ENCODE measurements at regions not wholly inside any gene's neighbourhood (a gene's known extent, or its start where the extent isn't known, plus 50 kb on each side); places are given as distances from the start of the nearest gene placed in this dataset.

- in situ Hi-C loops (cut with HindIII; ENCODE audit: low sequenced_read_pairs): no loop called here
- no peak overlapping the region for H3K4me3 ChIP-seq (ENCODE audit: low read depth, low read length)
- DNase-seq (ENCODE audit: low read depth, low spot score): no peak
- TF ChIP-seq, protein P1, sequence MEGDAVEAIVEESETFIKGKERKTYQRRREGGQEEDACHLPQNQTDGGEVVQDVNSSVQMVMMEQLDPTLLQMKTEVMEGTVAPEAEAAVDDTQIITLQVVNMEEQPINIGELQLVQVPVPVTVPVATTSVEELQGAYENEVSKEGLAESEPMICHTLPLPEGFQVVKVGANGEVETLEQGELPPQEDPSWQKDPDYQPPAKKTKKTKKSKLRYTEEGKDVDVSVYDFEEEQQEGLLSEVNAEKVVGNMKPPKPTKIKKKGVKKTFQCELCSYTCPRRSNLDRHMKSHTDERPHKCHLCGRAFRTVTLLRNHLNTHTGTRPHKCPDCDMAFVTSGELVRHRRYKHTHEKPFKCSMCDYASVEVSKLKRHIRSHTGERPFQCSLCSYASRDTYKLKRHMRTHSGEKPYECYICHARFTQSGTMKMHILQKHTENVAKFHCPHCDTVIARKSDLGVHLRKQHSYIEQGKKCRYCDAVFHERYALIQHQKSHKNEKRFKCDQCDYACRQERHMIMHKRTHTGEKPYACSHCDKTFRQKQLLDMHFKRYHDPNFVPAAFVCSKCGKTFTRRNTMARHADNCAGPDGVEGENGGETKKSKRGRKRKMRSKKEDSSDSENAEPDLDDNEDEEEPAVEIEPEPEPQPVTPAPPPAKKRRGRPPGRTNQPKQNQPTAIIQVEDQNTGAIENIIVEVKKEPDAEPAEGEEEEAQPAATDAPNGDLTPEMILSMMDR (IDR thresholded peaks at IDR 0.05; ENCODE audit: low read depth, low read length): no peak
Observed at GRCh38 chr1:54480525-54480848, 67.5 kb upstream of the ACOT11 start.

- in situ Hi-C loops (cut with HindIII; ENCODE audit: low sequenced_read_pairs): no loop called here
- TF ChIP-seq, protein P1 (IDR thresholded peaks at IDR 0.05; ENCODE audit: low read depth, low read length): no peak
- DNase-seq (ENCODE audit: low read depth, low spot score): no peak
- H3K4me3 ChIP-seq (ENCODE audit: low read depth, low read length): no peak overlapping the region
Observed at GRCh38 chr1:54479841-54480524, 68.0 kb upstream of the ACOT11 start.

DNA sequence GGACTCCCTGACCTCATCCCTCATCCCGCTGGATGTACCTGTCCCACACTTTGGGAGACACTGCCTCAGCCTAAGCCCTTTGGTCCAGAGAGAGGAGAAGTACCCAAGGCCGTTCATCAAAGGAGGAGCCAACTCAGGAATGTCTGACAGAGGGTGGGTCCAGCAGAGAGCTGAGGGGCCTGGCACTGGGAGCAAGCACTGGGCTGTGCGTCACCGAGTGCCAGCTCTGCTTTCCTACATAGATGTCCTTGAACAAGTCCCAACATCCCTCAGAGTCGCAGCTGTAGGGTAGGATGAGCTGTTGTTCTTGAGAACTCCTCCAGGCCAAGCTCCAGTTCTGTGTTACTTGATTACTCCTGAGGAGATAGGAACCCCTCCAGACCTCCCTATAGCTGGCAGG, 68.8 kb upstream of the ACOT11 start:
- H3K4me3 ChIP-seq (ENCODE audit: low read depth, low read length): no peak overlapping the region
- in situ Hi-C loops (cut with HindIII; ENCODE audit: low sequenced_read_pairs): no loop called here
- no peak for DNase-seq (ENCODE audit: low read depth, low spot score)
- TF ChIP-seq, protein P1 (IDR thresholded peaks at IDR 0.05; ENCODE audit: low read depth, low read length): no peak

- no peak for DNase-seq (ENCODE audit: low read depth, low spot score)
- in situ Hi-C loops (cut with HindIII; ENCODE audit: low sequenced_read_pairs): no loop called here
- TF ChIP-seq, protein P1 (IDR thresholded peaks at IDR 0.05; ENCODE audit: low read depth, low read length): no peak
- no peak overlapping the region for H3K4me3 ChIP-seq (ENCODE audit: low read depth, low read length)
Observed at GRCh38 chr1:54477153-54477561, 70.9 kb upstream of the ACOT11 start.

DNA sequence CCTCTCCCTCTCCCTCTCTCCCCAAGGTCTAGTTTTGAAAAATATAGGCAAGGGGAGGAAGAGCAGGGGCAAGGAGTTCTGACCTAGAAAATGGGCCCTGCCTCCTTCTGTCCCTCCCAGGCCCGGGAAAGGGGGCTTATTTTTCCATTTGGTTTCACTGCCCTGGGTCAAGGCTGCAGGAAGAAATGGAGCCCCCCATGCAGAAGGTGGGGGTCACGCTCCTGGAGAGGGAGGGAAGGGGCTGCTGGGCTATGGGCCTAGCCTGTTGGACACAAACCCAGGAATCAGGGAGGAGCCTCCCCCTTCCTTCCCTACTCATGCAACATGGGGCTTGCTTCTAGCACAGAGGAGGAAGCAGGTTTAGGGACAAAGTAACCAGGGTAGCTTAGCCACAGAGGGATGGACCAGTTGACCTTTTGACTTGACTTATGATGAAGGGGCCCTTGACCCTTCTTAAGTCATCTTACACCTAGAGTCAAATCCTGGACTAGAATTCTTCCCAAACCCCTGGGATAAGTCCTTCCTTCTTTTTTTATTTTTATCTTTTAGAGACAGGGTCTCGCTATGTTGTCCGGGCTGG, 70.4 kb upstream of the SSBP3 start:
- TF ChIP-seq, protein P1 (IDR thresholded peaks at IDR 0.05; ENCODE audit: low read depth, low read length): no peak
- in situ Hi-C loops (cut with HindIII; ENCODE audit: low sequenced_read_pairs): no loop called here
- no peak for DNase-seq (ENCODE audit: low read depth, low spot score)
- no peak overlapping the region for H3K4me3 ChIP-seq (ENCODE audit: low read depth, low read length)

DNA sequence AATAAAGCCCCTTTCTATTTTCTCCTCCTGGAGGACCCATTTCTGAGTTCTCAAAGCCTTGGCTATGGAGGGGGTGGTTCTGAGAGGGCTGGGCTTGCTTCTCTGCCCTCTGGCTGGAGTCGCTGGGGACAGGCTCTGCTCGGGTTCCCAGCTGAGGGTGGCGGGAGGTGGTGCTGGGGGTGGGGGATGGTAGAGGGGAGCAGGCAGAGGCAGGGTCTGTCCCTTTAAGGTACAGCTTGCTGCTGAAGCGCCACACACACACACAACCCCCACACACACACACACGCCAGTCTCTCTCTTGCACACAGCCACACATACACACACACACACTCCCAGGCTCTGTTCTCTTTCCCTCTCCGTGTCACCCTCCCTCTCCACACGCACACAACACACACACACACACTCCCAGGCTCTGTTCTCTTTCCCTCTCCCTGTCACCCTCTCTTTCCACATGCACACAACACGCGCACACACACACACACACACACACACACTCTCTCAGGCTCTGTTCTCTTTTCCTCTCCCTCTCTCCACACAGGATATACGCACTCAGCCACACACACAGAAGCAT, 69.8 kb upstream of the SSBP3 start:
- H3K4me3 ChIP-seq (ENCODE audit: low read depth, low read length): no peak overlapping the region
- in situ Hi-C loops (cut with HindIII; ENCODE audit: low sequenced_read_pairs): no loop called here
- TF ChIP-seq, protein P1 (IDR thresholded peaks at IDR 0.05; ENCODE audit: low read depth, low read length): no peak
- DNase-seq (ENCODE audit: low read depth, low spot score): no peak

Data from astrocyte of the spinal cord (primary cell).